ENCODE measurements at regions not wholly inside any gene's neighbourhood (a gene's known extent, or its start where the extent isn't known, plus 50 kb on each side); places are given as distances from the start of the nearest gene placed in this dataset.

GRCh38 chr6:1542764-1543163 is 67.0 kb upstream of the FOXC1 start:
- no peak for TF ChIP-seq POLR2A (IDR thresholded peaks at IDR 0.05; ENCODE audit: low read length)
- TF ChIP-seq GATA1 (IDR thresholded peaks at IDR 0.05; ENCODE audit: low read depth, low read length), result no peak
